HEK293T (cell line): ENCODE measurements at regions not wholly inside any gene's neighbourhood (a gene's known extent, or its start where the extent isn't known, plus 50 kb on each side); places are given as distances from the start of the nearest gene placed in this dataset.

Experiments
- CTCF ChIA-PET: fragments of 350-600 bp; formaldehyde crosslinking; extraction: SDS; loops from one replicate; lab custom pipeline; 2021; ENCODE audit warnings: antibody characterized with exemption, inconsistent platforms; lab: Yijun Ruan, JAX
- POLR2A ChIA-PET: fragments of 350-600 bp; formaldehyde crosslinking; extraction: SDS; loops from one replicate; lab custom pipeline; 2020; ENCODE audit warnings: antibody characterized with exemption, inconsistent platforms; lab: Yijun Ruan, JAX
- DNase-seq: peaks from one replicate; pipeline ENCODE4 v3.0.0; 2012; ENCODE audit warnings: mixed read lengths; ENCODE audit errors: extremely low spot score
- ARNT ChIP-seq: fragments of 450-650 bp; IDR thresholded peaks from 2 replicates; pipeline ENCODE4 v1.6.1; 2017; ENCODE audit warnings: mild to moderate bottlenecking
- BHLHE40 ChIP-seq: fragments of 450-650 bp; IDR thresholded peaks from 2 replicates; pipeline ENCODE4 v1.6.1; 2016; ENCODE audit warnings: mild to moderate bottlenecking, moderate library complexity, borderline replicate concordance
- CTBP1 ChIP-seq: fragments of 450-650 bp; IDR thresholded peaks from 2 replicates; pipeline ENCODE4 v1.6.1; 2016; ENCODE audit warnings: borderline replicate concordance
- ELF4 ChIP-seq: fragments of 450-650 bp; IDR thresholded peaks from 2 replicates; pipeline ENCODE4 v1.6.1; 2017; ENCODE audit warnings: antibody characterized with exemption
- FOXA1 ChIP-seq: fragments of 450-650 bp; IDR thresholded peaks from 2 replicates; pipeline ENCODE4 v1.6.1; 2016; ENCODE audit warnings: mild to moderate bottlenecking
- FOXK2 ChIP-seq: fragments of 450-650 bp; IDR thresholded peaks from 2 replicates; pipeline ENCODE4 v1.6.1; 2016; ENCODE audit warnings: mild to moderate bottlenecking
- FOXM1 ChIP-seq: fragments of 450-650 bp; IDR thresholded peaks from 2 replicates; pipeline ENCODE4 v1.6.1; 2017; ENCODE audit warnings: mild to moderate bottlenecking, borderline replicate concordance
- HDGF ChIP-seq: fragments of 450-650 bp; IDR thresholded peaks from 2 replicates; pipeline ENCODE4 v1.6.1; 2017; ENCODE audit warnings: antibody characterized with exemption, borderline replicate concordance
- L3MBTL2 ChIP-seq: fragments of 450-650 bp; conservative IDR thresholded peaks from 2 replicates; pipeline ENCODE4 v1.6.1; 2016; ENCODE audit warnings: mild to moderate bottlenecking
- LEF1 ChIP-seq: fragments of 450-650 bp; IDR thresholded peaks from 2 replicates; pipeline ENCODE4 v1.6.1; 2017; ENCODE audit warnings: mild to moderate bottlenecking, borderline replicate concordance
- NFRKB ChIP-seq: fragments of 450-650 bp; IDR thresholded peaks from 2 replicates; pipeline ENCODE4 v1.6.1; 2016; ENCODE audit warnings: mild to moderate bottlenecking, moderate library complexity
- SP1 ChIP-seq: fragments of 450-650 bp; IDR thresholded peaks from 2 replicates; pipeline ENCODE4 v1.6.1; 2017
- SUZ12 ChIP-seq: fragments of 450-650 bp; IDR thresholded peaks from 2 replicates; pipeline ENCODE4 v1.6.1; 2016; ENCODE audit warnings: mild to moderate bottlenecking
- TARDBP ChIP-seq: fragments of 450-650 bp; IDR thresholded peaks from 2 replicates; pipeline ENCODE4 v1.6.1; 2016
- ZNF384 ChIP-seq: fragments of 450-650 bp; IDR thresholded peaks from 2 replicates; pipeline ENCODE4 v1.6.1; 2016
- TF ChIP-seq, protein P1 (sequence below): fragments of 450-650 bp; IDR thresholded peaks from 2 replicates; pipeline ENCODE4 v1.6.1; 2016

DNA sequence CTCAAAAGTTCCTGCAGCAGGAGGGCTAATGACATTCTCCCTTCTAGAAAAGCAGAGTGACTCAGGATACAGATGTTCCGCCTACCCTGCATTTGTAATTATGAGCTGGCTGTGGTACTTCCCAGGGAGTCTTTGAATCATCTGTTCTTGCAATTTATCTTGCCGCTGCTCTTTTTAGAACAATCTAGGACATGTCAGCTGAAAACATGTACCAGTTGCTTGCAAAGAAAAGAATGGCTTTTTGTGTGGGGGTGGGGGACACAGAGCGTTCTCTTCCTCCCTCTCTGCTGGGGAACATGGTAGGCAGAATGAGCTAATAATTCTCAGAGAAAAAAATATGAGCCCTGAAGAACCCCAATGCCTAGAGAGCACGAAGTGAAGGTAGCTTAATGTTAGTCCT is 51.7 kb upstream of the TUT7 start:
- no peak for DNase-seq
- ChIA-PET POLR2A (no interaction called here), CTCF (interaction anchor here (0.6 kb wide), 1 partner anchor 9 kb away, joined by 4 read pairs; no protein-coding TSS in a partner anchor)
- TF ChIP-seq SP1 = no peak
- no peak for TF ChIP-seq FOXM1
- TF ChIP-seq FOXK2 = no peak
- TF ChIP-seq, protein P1, sequence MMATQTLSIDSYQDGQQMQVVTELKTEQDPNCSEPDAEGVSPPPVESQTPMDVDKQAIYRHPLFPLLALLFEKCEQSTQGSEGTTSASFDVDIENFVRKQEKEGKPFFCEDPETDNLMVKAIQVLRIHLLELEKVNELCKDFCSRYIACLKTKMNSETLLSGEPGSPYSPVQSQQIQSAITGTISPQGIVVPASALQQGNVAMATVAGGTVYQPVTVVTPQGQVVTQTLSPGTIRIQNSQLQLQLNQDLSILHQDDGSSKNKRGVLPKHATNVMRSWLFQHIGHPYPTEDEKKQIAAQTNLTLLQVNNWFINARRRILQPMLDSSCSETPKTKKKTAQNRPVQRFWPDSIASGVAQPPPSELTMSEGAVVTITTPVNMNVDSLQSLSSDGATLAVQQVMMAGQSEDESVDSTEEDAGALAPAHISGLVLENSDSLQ = no peak
- TF ChIP-seq SUZ12 = no peak
- TF ChIP-seq TARDBP = no peak
- no peak for TF ChIP-seq ARNT
- TF ChIP-seq BHLHE40 = no peak
- TF ChIP-seq HDGF = no peak
- no peak for TF ChIP-seq LEF1
- no peak for TF ChIP-seq ELF4
- no peak for TF ChIP-seq FOXA1
- TF ChIP-seq NFRKB = no peak
- TF ChIP-seq CTBP1 = no peak
- no peak for TF ChIP-seq L3MBTL2
- no peak for TF ChIP-seq ZNF384

DNA sequence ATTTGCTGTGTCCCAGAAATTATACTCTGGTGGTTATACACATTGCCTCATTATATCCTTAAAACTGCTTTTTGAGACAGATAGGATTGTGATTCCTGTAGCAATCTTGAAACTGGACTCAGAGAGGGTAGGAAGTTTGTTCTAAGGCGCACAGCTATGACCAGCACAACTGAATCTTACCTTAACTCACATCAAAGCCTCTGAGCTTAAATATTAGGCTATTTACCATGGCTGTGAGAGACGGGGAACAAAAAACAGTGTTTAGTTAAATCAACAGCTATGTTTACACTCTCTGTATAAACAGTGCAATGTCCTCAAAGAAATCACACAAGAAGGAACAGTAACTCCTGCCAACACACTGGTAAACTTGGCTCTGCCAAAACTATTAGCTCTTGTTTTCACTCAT is 50.9 kb upstream of the TUT7 start:
- CTCF ChIA-PET = no interaction called here
- TF ChIP-seq ARNT = no peak
- TF ChIP-seq CTBP1 = no peak
- TF ChIP-seq, protein P1 = no peak
- no peak for TF ChIP-seq TARDBP
- TF ChIP-seq BHLHE40 = no peak
- no peak for TF ChIP-seq HDGF
- no peak for TF ChIP-seq ELF4
- no peak for DNase-seq
- POLR2A ChIA-PET = no interaction called here
